ELF-1 (cell line): ENCODE measurements at regions not wholly inside any gene's neighbourhood (a gene's known extent, or its start where the extent isn't known, plus 50 kb on each side); places are given as distances from the start of the nearest gene placed in this dataset.
"Not testable (repeated sequence)": the region's sequence is repeated elsewhere in the genome, so short reads cannot be mapped to it uniquely, and the experiment has no call there.

ENCODE experiments used
- DNase-seq: peaks from one replicate; pipeline ENCODE4 v3.0.0-alpha.2; 2016; ENCODE audit warnings: low read depth, low spot score

GRCh38 chr1:146282807-146283526 is 54.1 kb upstream of the NOTCH2NLA start:
- not testable (repeated sequence) for DNase-seq

GRCh38 chr1:146281522-146281921 is 52.7 kb upstream of the NOTCH2NLA start:
- not testable (repeated sequence) for DNase-seq

- DNase-seq, result not testable (repeated sequence)
These were observed 49.9 kb upstream of the NOTCH2NLA start for GRCh38 chr1:146278758-146279157.
